ENCODE measurements at regions not wholly inside any gene's neighbourhood (a gene's known extent, or its start where the extent isn't known, plus 50 kb on each side); places are given as distances from the start of the nearest gene placed in this dataset.
A peak's percentile ranks its signal among the peaks of the same experiment; 100 is the strongest.

DNA sequence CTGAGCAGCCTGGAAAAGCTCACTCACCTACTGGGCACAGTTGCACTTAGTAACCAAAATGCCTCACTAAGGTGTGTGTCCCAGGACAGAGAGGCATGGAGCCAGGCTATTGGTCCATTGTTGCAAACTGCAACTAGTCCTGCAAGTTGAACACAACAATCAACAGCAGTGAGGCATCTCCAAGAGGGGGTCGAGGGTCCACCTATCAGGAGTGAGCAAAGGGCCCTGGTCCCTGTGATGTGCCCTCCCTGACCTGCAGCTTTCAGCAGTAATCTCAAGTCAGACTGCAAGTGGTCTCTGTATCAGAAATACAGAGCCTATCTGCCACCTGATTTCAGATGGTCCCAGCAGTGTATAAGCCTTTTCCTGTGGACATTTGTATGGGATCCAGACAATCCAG, 50.2 kb upstream of the TGM3 start:
- FAIRE-seq, result peak; percentile 62

More for the DNA sequence above, 50.2 kb upstream of the TGM3 start:
- TF ChIP-seq, protein P1, sequence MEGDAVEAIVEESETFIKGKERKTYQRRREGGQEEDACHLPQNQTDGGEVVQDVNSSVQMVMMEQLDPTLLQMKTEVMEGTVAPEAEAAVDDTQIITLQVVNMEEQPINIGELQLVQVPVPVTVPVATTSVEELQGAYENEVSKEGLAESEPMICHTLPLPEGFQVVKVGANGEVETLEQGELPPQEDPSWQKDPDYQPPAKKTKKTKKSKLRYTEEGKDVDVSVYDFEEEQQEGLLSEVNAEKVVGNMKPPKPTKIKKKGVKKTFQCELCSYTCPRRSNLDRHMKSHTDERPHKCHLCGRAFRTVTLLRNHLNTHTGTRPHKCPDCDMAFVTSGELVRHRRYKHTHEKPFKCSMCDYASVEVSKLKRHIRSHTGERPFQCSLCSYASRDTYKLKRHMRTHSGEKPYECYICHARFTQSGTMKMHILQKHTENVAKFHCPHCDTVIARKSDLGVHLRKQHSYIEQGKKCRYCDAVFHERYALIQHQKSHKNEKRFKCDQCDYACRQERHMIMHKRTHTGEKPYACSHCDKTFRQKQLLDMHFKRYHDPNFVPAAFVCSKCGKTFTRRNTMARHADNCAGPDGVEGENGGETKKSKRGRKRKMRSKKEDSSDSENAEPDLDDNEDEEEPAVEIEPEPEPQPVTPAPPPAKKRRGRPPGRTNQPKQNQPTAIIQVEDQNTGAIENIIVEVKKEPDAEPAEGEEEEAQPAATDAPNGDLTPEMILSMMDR (IDR thresholded peaks at IDR 0.05; ENCODE audit: insufficient read depth, low read length, severe bottlenecking), result no peak
- Histone ChIP-seq H3K27me3 (ENCODE audit: control insufficient read depth, insufficient read depth, low read length) (peaks cover 6% of the 10 kb centered on the region), H3K36me3 (ENCODE audit: control insufficient read depth, insufficient read depth, low read length) (no peaks in the 10 kb centered on the region), H3K4me3 (ENCODE audit: low read depth, low read length) (no peak overlapping the region)
- no peak for DNase-seq (ENCODE audit: low read depth)
